Stromal cell of bone marrow (primary cell): ENCODE measurements at regions not wholly inside any gene's neighbourhood (a gene's known extent, or its start where the extent isn't known, plus 50 kb on each side); places are given as distances from the start of the nearest gene placed in this dataset.

Experiments
- DNase-seq: peaks from one replicate; pipeline ENCODE4 v3.0.0-alpha.2; 2012; ENCODE audit warnings: low read depth

DNA sequence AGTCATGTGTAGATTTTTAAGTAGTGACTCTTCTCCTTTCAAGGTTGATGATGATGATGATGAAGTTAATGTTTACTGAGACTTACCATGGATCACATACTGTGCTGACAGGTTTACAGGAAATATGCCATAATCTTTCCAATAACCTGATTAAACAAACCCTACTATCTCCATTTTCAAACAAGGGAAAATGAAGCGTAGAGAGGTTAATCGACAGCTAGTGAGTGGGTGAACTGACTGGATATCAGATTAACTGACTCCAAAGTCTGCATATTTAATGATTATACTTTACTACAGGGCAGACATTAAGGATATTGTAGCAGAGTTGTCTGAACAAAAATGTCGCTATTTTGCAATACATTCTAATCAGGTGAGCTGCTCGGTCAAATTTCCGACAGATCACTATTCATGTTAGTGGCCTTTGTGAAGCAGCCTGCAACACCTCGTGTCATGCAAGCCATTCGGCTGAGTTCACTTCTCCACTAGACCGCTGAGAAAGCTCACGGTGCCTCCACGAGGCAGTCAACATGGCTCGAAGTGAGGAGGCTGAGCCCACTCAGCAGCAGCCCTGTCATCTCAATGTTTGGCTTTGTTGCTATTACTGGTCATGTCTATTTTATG is 264.2 kb downstream of the NFKBIZ start:
- DNase-seq: no peak

DNA sequence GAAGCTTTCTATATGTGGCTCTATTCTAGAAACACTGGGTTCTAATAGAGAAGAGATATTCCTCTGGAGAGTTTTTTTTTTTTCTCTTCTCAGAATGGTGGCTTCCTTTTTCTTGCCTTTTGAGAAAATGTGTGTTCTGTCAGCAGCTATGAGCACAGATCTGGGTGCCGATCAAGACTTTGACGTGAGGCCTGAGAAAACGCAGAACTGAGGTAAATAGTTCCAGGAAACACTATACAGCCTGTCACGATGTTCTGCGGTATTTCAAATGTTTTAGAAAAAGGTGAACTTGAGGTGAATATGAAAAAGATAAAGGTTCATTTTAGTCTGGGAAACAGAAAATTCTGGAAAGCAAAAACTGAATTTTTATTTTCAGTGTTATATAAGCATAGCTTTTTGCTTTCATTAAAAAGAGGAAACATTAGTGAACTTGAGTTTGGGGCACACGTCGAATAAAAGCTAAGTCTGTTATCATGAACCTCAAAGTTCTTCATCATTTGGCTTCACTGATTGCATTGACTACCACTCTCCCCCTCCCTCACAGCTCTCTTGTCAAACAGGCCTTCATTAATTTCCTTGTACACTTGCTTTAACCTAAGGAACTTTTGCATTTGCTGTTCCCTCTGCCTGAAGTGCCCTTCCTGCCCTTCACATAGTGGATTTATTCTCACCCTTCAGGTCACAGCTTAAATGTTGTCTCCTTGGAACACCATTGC is 265.1 kb downstream of the NFKBIZ start:
- no peak for DNase-seq

DNA sequence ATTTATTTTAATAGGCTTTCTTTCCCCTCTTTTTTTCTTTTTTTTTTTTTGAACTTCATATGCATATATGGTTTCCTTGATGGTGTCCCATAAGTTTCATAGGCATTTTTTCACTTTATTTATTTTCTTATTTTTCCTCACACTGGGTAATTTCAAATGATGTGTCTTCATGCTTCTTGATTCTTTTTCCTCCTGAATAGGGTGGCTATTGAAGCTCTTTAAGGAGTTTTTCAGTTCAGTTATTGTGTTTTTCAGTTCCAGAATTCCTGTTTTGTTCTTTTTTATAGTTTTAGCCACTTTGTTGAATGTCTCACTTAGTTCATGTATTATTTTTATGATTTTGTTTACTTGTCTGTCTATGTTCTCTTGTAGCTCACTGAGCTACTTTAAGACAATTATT is 273.2 kb downstream of the NFKBIZ start:
- DNase-seq: no peak

DNA sequence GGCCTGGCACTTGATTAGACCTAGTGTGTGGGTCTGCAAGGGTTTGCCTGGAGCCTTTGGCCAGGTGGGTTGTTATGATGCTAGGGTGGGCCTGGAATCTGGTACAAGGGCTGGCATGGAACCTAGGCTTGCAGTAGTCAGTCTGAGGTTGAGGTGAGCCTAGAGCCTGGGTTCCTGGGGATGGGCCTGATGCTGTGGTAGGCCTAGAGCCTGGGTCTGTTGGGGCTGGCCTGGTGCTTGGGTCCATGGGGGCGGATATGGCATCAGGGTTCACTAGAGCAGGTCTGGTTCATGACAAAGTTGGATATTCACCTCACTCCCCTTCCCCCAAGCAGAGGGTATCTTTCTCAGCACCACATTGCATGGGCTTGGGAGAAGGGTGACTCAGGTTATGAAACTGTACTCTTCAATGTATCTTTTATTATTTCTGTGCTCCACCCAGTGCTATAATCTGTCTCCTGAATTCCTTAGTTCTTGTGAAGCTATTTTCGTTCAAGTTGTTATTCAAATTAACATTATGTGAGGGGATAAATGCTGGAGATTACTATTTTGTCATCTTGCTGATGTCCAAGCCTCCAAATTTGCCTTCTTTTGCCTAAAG is 274.4 kb downstream of the NFKBIZ start:
- DNase-seq: no peak

DNA sequence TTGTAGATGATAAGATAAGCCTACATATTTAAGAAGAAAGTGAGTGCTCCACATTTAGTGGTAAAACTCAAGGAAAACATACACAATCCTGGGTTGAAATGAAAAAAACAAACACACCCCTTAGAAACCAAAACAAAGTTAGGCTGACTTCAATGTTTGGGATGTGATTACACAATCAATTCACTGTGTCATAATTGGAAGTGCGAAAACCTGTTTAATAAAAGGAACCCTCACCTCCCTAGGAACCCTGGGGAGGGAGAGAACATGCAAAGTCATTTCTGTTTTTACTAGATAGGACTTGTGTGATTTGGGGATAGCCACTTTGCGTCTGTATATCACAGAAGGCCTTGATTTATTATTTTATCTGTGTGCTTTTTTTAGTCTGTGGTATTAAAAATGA is 275.0 kb downstream of the NFKBIZ start:
- no peak for DNase-seq

DNA sequence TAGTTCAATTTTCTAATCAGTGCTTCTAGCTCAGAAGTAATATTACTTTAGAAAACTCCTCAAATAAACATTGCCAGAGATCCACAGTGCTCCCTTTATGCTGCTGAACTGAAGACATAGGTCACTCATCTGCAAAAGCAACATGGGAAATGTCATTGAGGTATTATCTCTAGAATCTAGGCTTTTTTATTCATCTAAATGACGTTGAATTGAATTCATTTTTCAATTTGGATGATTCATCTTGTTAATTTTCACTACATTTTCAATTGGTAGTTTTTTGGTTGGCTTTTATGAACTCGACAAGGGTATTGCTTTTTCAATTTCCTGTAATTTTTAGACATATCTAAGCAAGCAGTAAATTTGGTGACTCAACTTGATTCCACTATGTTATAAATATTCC is 275.4 kb downstream of the NFKBIZ start:
- DNase-seq: no peak

DNA sequence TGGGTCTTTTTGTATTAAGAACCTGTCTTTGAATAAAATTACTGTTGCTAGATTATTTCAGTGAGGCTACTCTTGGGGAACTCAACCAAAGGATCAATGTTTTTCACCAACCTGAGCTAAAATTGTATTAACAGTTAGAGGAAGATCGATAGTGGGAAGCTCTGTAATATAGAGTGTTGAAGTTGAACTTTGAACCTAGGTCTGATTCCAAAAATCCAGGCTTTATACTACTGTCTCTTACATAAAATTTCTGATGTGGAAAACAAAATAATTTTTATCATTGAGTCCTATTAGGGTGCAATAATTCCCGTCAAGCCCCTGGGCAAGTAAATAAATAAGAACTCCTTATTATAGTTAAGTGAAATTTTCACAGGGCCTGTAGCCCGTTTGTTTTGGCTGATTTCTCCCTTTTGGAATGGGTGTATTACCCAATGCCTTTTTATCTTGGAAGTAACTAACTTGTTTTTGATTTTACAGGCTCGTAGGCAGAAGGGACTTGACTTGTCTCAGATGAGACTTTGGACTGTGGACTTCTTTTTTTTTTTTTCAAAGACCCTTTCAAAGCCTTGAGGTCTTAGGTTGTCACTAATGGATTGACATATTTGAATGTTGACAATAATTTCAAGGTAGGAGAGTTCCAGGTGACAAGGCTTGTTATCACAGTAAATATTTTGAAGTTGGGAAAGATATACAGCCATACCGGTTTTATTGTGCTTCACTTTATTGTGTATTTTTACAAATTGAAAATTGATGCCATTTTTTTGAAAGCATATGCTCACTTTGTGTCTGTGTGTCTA is 276.1 kb downstream of the NFKBIZ start:
- DNase-seq: no peak

DNA sequence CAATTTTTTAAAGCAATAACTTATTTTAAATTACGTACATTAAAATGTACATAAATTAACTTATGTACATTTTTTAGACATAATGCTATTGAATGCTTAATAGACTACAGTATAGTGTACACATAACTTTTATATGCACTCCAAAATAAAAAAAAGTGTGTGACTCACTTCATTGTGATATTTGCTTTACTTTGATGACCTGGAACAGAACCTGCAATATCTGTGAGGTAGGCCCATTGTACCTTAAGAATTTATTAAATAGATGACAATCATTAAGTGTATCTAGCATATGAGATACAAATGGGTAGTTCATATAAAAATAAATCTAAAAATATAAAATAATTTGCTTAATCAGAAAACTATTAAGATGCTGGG is 276.7 kb downstream of the NFKBIZ start:
- DNase-seq: no peak

DNA sequence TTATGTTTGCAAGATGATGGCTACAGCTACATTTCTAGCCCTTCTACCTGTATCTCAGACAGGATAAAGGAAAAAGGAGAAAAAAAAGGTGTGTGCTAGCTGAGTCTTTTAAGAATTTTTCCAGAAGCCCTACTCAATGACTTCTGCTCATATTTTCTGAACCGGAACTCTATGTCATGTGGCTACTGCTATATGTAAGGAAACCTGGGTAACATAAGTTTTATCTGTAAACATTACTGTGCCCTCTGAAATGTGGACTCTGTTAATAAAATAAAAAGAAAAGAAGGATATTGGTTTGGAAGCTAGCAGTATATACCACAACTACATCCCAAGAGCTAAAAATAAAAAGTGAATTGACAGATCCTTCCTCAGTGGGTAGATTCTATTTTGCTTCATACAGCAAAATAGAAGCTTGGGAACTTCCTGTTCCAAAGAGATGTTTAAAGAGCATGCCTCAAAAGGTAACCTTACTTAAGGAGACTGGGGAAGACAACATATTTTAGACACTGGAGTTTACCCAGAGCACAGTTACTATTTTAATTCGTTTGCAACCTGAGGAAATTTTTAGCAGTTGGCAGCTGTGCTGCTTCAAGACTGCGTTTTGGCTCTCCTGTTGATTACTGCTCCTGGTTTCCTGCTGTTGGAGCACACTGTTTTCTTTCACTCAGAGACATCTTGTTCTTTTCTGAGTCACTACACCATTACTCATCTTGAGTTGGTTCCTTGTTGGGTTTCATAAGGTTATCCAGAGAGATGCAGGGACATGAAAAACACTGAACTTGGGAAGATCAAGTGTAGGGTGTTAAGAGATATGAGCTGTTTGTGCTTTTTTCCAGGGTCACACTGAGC is 280.7 kb downstream of the NFKBIZ start:
- peak; percentile 68 for DNase-seq

DNA sequence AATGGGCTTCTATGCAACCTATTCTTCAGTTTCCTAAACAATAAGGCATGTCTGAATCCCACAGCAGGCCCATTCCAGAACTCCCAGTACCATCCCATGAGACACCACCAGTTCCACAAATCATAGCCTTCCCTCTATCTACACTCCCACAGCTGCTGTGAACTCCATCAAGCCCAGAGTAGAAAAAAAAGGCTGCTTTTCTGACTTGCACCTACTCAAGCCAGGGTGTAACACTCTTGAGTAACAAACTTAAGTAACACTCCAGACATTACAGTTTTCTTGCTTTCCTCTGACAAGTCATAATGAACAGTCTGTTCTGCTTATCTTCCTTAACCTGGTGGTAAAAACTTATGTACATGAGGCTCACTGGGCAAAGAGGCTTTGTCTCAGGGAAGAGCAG is 283.1 kb downstream of the NFKBIZ start:
- DNase-seq: no peak

DNA sequence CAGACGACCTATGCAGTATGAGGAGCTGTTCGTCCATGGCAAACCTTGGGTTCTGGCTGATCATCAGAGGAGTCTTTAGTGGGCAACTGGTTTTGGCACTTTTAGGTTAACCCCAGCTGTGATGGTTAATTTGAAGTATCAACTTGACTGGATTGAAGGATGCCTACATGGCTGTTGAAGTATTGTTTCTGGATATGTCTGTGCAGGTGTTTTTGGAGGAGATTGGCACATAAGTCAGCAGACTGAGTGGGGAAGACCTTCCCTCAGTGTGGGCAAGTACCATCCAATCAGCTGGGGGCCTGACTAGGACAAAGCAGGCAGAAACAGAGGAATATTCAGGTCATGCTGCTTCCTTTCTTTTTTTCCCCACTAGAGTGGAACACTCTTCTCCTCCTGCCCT is 284.1 kb downstream of the NFKBIZ start:
- DNase-seq: no peak

DNA sequence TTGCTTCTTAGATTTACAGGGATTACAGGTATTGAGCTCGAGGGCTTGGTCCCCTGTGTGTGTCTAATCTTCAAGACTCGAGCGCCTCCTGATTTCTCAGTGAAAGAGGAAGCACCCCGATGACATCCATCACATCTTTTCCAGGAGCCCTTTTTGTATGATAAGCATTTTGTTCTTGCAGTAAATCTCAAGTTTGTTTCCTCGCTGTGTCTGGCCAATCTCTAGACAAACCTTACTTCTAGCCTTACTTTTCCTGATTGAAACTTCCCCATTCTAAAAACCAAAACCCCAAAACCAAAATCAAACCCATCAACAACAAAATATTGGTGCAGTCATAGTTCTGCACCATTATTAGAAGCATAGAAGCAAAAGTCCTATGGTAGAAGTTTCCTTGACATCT is 286.0 kb downstream of the NFKBIZ start:
- DNase-seq: no peak

DNA sequence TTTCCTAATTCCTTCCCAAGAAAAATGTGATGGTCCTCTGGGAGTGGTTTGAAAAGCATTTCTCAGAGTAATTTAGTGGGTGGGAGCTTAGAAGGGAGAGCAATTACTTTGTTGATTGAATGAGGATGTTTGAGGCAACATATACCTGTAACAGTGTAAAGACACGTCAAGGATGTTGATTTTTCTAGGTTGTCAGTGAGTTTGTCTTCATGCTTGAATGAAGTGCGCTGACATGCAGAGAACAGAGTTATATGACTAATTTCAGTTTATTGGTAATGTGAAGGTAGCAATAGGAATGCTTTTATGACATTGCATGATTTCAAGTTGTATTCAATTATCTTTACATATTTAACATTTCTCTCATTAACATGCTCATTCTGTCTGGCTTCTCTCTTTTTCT is 286.9 kb downstream of the NFKBIZ start:
- no peak for DNase-seq

DNA sequence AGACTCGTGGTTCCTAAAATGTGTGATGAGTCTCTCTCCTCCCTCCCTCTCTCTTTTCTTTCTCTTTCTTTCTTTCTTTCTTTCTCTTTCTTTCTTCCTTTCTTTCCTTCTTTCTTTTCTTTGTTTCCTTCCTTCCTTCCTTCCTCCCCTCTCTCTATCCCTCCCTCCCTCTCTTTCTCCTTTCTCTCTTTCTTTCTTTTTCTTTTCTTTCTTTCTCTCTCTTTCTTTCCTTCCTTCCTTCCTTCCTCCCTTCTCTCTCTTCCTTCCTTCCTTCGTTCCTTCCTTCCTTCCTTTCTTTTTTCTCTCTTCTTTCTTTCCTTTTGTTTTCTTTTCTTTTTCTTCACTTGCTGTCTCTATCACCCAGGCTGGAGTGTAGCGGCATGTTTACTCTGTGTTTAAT is 290.8 kb downstream of the NFKBIZ start:
- no peak for DNase-seq

DNA sequence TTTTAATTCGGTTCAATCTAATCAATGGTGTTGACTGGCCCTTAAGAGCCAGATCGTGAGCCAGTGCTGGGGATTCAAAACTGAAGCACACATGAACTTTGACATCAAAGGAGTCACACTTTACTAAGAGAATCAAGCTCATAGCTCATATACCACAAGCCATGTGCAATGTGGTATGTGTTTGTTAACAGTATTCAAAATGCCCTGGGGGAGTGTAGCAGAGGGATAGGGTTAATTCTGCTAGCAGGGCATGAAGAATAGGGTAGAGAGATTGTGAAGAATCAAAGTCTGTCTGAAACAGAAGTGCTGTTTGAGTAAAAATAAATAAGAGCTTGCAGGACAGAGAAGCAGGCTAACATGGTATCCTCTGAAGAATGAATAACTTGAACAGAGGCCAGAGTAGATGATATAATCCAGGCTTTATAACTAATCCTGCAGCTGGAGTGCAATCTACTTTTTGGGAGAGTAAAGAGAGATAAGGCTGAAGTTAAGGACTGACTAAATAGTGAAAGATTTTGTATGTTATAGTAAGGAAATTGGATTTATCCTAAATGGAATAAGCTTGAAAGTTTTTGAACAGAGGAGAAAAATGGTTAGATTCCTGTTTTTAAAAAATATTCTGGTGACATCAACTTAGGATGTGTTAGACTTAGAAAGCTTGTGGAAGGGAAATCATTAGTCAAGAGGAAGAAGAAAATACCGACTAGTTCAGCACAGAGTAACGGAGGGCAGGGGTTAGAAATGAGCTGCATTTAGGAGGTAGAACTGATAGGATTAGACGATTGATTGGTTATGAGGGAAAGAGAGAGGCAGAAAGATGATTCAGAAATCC is 292.0 kb downstream of the NFKBIZ start:
- DNase-seq: no peak

DNA sequence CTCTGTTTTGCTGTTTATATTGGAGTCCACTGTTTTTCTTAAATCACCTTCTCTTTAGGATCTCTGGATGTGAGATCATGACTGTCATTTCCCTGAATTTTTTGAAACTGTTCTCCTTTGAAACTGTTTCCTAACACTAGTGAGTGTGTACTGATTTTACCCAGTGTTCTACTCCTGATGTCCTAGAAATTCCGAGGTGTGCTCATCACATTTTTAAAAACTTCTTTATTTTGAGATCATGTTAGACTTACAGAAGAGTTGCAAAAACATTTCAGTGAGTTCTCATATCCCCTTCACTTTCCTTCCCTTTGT is 292.6 kb downstream of the NFKBIZ start:
- DNase-seq: no peak

DNA sequence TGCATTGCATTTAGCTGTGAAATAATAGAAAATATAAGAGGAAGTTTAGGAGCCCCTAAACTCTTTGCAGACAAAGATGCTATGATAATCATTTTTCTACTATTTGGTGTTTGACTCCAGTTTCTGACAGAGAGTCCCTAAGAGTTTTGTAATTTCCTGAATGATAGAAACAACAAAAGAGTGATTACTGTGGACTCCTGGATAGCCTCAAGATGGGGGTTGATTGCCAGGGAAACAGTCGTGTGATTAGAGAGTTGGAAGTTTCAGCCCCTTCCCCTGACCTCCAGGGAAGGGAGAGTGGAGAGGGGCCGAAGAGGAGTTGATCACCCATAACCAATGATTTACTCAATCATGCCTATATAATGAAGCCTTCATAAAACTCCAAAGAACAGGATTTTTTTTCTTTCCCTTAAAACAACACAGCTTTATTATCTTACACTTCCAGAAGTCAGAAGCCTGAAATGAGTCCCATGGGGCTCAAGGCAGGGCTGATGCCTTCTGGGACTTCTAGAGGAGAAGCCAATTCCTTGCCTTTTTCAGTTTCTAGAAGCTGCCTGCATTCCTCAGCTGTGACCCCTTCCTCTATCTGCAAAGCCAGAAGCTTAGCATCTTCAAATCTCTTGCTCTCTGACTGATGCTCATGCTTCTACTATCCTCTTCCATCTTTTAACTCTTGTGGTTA is 292.3 kb upstream of the ZPLD1 start:
- no peak for DNase-seq

DNA sequence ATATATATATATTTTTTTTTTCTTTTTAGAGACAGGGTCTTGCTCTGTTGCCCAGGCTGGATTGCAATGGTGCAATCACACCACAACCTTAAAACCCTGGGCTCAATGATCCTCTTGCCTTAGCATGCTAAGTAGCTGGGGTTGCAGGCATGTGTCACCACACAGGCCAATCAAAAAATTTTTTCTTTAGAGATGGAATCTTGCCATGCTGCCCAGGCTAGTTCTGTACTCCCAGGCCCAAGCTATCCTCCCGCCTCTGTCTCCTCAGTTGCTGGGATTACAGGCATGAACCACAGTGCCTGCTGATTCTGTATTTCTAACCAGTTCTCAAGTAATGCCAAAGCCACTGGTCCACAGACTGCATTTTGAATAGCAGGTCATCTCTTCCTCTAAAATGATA is 291.3 kb upstream of the ZPLD1 start:
- no peak for DNase-seq

DNA sequence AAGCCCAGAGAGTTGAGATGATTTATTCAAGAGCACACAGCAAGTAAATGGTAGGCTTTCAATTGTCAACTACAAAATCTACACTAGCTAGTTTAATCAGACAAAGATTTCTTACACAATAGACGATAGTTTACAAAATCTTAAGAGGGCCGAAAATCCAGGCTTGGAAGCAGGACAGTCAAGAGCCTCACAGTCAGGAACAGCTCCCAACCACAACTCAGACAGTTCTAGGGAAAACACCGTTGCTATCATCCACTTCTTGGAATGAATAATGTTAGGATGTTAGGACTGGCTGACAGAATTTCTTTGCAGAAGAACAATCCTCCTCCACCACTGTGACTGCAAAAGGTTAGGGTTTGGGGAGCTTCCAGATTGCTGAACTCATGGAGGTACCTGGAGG is 290.8 kb upstream of the ZPLD1 start:
- no peak for DNase-seq

DNA sequence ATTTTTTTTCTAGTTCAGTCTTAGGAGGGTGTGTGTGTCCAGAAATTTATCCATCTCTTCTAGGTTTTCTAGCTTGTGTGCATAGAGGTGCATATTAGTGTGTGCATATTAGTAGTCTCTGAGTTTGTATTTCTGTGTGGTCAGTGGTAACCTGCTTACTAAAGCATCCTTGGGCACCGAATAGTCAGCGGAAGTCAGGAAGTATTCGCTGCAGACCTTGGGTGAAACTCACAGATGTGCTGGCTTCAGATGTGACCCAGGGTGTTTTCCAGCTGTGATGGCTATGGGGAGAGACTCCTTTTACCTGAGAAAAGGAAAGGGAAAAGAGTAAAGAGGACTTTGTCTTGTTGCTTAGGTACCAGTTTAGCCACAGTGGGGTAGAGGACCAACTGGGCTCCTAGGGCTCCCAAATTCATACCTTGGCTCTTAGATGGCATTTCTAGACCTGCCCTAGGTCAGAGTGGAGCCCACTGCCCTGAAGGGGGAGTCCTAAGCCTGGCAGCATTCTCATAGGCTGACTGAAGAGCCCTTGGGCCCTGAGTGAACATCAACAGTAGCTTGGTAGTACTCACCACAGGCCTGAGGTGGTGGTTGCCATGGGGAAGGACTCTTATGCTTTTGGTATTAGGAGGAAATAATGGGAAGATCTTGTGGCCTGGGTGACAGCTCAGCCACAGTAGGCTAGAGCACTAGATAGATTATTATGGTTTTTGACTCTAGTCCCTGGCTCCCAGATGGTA is 286.0 kb upstream of the ZPLD1 start:
- no peak for DNase-seq
